ENCODE measurements at regions not wholly inside any gene's neighbourhood (a gene's known extent, or its start where the extent isn't known, plus 50 kb on each side); places are given as distances from the start of the nearest gene placed in this dataset.

- no peak overlapping the region for H2BK120ac ChIP-seq (ENCODE audit: low read depth, low read length)
- no peaks in the 10 kb centered on the region for H3K79me1 ChIP-seq (ENCODE audit: low read depth, low read length)
- H4K91ac ChIP-seq (ENCODE audit: low read depth, low read length, poor library complexity), result no peak overlapping the region
- H4K8ac ChIP-seq (ENCODE audit: low read depth, low read length), result no peak overlapping the region
- peaks cover 0 to 5% of the 10 kb centered on the region in 2 donors for H3K4me1 ChIP-seq (ENCODE audit: control insufficient read depth in 2 of 2, insufficient read depth in 1 of 2, low read depth in 1 of 2, low read length in 2 of 2)
- no peaks in the 10 kb centered on the region for H3K27me3 ChIP-seq (ENCODE audit: control insufficient read depth in 3 of 3, insufficient read depth in 3 of 3, low read depth in 1 of 3, low read length in 3 of 3)
- no peak overlapping the region for H3K4me2 ChIP-seq (ENCODE audit: insufficient read depth, low read length, poor library complexity, severe bottlenecking)
- peak overlapping the region; percentile 57 for H3K18ac ChIP-seq (ENCODE audit: low read length)
- DNase-seq (ENCODE audit: low spot score), result no peak
- H3K9me3 ChIP-seq (replicated peaks in 1 of 2; ENCODE audit: control insufficient read depth in 2 of 2, insufficient read depth in 1 of 2, low read depth in 1 of 2, low read length in 2 of 2), result no peaks in the 10 kb centered on the region
- H3K9ac ChIP-seq (ENCODE audit: low read depth, low read length, poor library complexity), result no peak overlapping the region
- no peak overlapping the region for H3K4ac ChIP-seq (ENCODE audit: low read length)
- no peak overlapping the region for H2BK15ac ChIP-seq (ENCODE audit: low read length)
- H3K27ac ChIP-seq (replicated peaks; ENCODE audit: low read length), result no peak overlapping the region
- no CpG with 5 or more reads among the region's 8 CpGs for WGBS, 2 donors (ENCODE audit: extremely low coverage in 2 of 2, insufficient read length in 2 of 2, insufficient replicate concordance in 1 of 2)
- no peaks in the 10 kb centered on the region for H3K36me3 ChIP-seq (replicated peaks in 1 of 2; ENCODE audit: control insufficient read depth in 2 of 2, insufficient read depth in 2 of 2, low read length in 2 of 2)
- no peak overlapping the region for H3K14ac ChIP-seq (ENCODE audit: low read length)
- H2AK5ac ChIP-seq (ENCODE audit: low read depth, low read length), result peak overlapping the region; percentile 49
- no peak overlapping the region for H2BK12ac ChIP-seq (ENCODE audit: low read length)
- no peak overlapping the region for H2BK5ac ChIP-seq (ENCODE audit: low read length)
- no peak overlapping the region for H3K23ac ChIP-seq (ENCODE audit: low read depth, low read length, poor library complexity)
- no peak overlapping the region for H2AFZ ChIP-seq (ENCODE audit: low read length)
- H3K4me3 ChIP-seq (ENCODE audit: low read length in 2 of 2), result no peak overlapping the region
These were observed 95.5 kb upstream of the TMPRSS2 start for GRCh38 chr21:41603476-41603875.

GRCh38 chr21:41602531-41602930, 94.6 kb upstream of the TMPRSS2 start:
- no peak overlapping the region for H2BK12ac ChIP-seq (ENCODE audit: low read length)
- H3K27ac ChIP-seq (replicated peaks; ENCODE audit: low read length), result no peak overlapping the region
- no peak overlapping the region for H2AK5ac ChIP-seq (ENCODE audit: low read depth, low read length)
- no peak overlapping the region for H2AFZ ChIP-seq (ENCODE audit: low read length)
- no peak overlapping the region for H3K4me2 ChIP-seq (ENCODE audit: insufficient read depth, low read length, poor library complexity, severe bottlenecking)
- H3K14ac ChIP-seq (ENCODE audit: low read length), result no peak overlapping the region
- no peak overlapping the region for H4K8ac ChIP-seq (ENCODE audit: low read depth, low read length)
- no peaks in the 10 kb centered on the region for H3K36me3 ChIP-seq (replicated peaks in 1 of 2; ENCODE audit: control insufficient read depth in 2 of 2, insufficient read depth in 2 of 2, low read length in 2 of 2)
- H3K27me3 ChIP-seq (ENCODE audit: control insufficient read depth in 3 of 3, insufficient read depth in 3 of 3, low read depth in 1 of 3, low read length in 3 of 3), result no peaks in the 10 kb centered on the region
- no peak overlapping the region for H3K4me3 ChIP-seq (ENCODE audit: low read length in 2 of 2)
- H3K9ac ChIP-seq (ENCODE audit: low read depth, low read length, poor library complexity), result no peak overlapping the region
- H3K9me3 ChIP-seq (replicated peaks in 1 of 2; ENCODE audit: control insufficient read depth in 2 of 2, insufficient read depth in 1 of 2, low read depth in 1 of 2, low read length in 2 of 2), result no peaks in the 10 kb centered on the region
- WGBS, 2 donors (ENCODE audit: extremely low coverage in 2 of 2, insufficient read length in 2 of 2, insufficient replicate concordance in 1 of 2), result no CpG with 5 or more reads among the region's 14 CpGs
- H2BK15ac ChIP-seq (ENCODE audit: low read length), result no peak overlapping the region
- no peaks in the 10 kb centered on the region for H3K79me1 ChIP-seq (ENCODE audit: low read depth, low read length)
- H2BK120ac ChIP-seq (ENCODE audit: low read depth, low read length), result no peak overlapping the region
- H3K4ac ChIP-seq (ENCODE audit: low read length), result no peak overlapping the region
- no peak overlapping the region for H4K91ac ChIP-seq (ENCODE audit: low read depth, low read length, poor library complexity)
- H3K18ac ChIP-seq (ENCODE audit: low read length), result no peak overlapping the region
- no peak for DNase-seq (ENCODE audit: low spot score)
- no peak overlapping the region for H3K23ac ChIP-seq (ENCODE audit: low read depth, low read length, poor library complexity)
- H2BK5ac ChIP-seq (ENCODE audit: low read length), result no peak overlapping the region
- H3K4me1 ChIP-seq (ENCODE audit: control insufficient read depth in 2 of 2, insufficient read depth in 1 of 2, low read depth in 1 of 2, low read length in 2 of 2), result peaks cover 0 to 5% of the 10 kb centered on the region in 2 donors

- Histone ChIP-seq H3K9me3 (replicated peaks in 1 of 2; ENCODE audit: control insufficient read depth in 2 of 2, insufficient read depth in 1 of 2, low read depth in 1 of 2, low read length in 2 of 2) (no peaks in the 10 kb centered on the region), H2BK15ac (ENCODE audit: low read length) (no peak overlapping the region), H2BK120ac (ENCODE audit: low read depth, low read length) (no peak overlapping the region), H4K91ac (ENCODE audit: low read depth, low read length, poor library complexity) (no peak overlapping the region), H3K4me3 (ENCODE audit: low read length in 2 of 2) (no peak overlapping the region), H3K27me3 (ENCODE audit: control insufficient read depth in 3 of 3, insufficient read depth in 3 of 3, low read depth in 1 of 3, low read length in 3 of 3) (no peaks in the 10 kb centered on the region), H2AK5ac (ENCODE audit: low read depth, low read length) (no peak overlapping the region), H2BK12ac (ENCODE audit: low read length) (no peak overlapping the region), H3K23ac (ENCODE audit: low read depth, low read length, poor library complexity) (peak overlapping the region; percentile 62), H2AFZ (ENCODE audit: low read length) (no peak overlapping the region), H3K14ac (ENCODE audit: low read length) (no peak overlapping the region), H2BK5ac (ENCODE audit: low read length) (no peak overlapping the region), H4K8ac (ENCODE audit: low read depth, low read length) (no peak overlapping the region), H3K4me1 (ENCODE audit: control insufficient read depth in 2 of 2, insufficient read depth in 1 of 2, low read depth in 1 of 2, low read length in 2 of 2) (peaks cover 0 to 5% of the 10 kb centered on the region in 2 donors), H3K4ac (ENCODE audit: low read length) (no peak overlapping the region), H3K18ac (ENCODE audit: low read length) (no peak overlapping the region), H3K79me1 (ENCODE audit: low read depth, low read length) (no peaks in the 10 kb centered on the region), H3K4me2 (ENCODE audit: insufficient read depth, low read length, poor library complexity, severe bottlenecking) (no peak overlapping the region), H3K9ac (ENCODE audit: low read depth, low read length, poor library complexity) (no peak overlapping the region), H3K36me3 (replicated peaks in 1 of 2; ENCODE audit: control insufficient read depth in 2 of 2, insufficient read depth in 2 of 2, low read length in 2 of 2) (no peaks in the 10 kb centered on the region), H3K27ac (replicated peaks; ENCODE audit: low read length) (no peak overlapping the region)
- WGBS, 2 donors (ENCODE audit: extremely low coverage in 2 of 2, insufficient read length in 2 of 2, insufficient replicate concordance in 1 of 2), result no CpG with 5 or more reads among the region's 11 CpGs
- no peak for DNase-seq (ENCODE audit: low spot score)
These were observed 93.8 kb upstream of the TMPRSS2 start for GRCh38 chr21:41601573-41602368.

GRCh38 chr21:41600961-41601572, 93.1 kb upstream of the TMPRSS2 start:
- Histone ChIP-seq H3K4me3 (ENCODE audit: low read length in 2 of 2) (no peak overlapping the region), H3K27ac (replicated peaks; ENCODE audit: low read length) (no peak overlapping the region), H4K91ac (ENCODE audit: low read depth, low read length, poor library complexity) (no peak overlapping the region), H3K27me3 (ENCODE audit: control insufficient read depth in 3 of 3, insufficient read depth in 3 of 3, low read depth in 1 of 3, low read length in 3 of 3) (no peaks in the 10 kb centered on the region), H3K18ac (ENCODE audit: low read length) (peak overlapping the region; percentile 46), H3K9ac (ENCODE audit: low read depth, low read length, poor library complexity) (no peak overlapping the region), H2BK120ac (ENCODE audit: low read depth, low read length) (no peak overlapping the region), H3K23ac (ENCODE audit: low read depth, low read length, poor library complexity) (peak overlapping the region; percentile 62), H3K4ac (ENCODE audit: low read length) (no peak overlapping the region), H2BK5ac (ENCODE audit: low read length) (no peak overlapping the region), H2AK5ac (ENCODE audit: low read depth, low read length) (no peak overlapping the region), H3K4me2 (ENCODE audit: insufficient read depth, low read length, poor library complexity, severe bottlenecking) (no peak overlapping the region), H3K79me1 (ENCODE audit: low read depth, low read length) (no peaks in the 10 kb centered on the region), H2BK12ac (ENCODE audit: low read length) (no peak overlapping the region), H3K36me3 (replicated peaks in 1 of 2; ENCODE audit: control insufficient read depth in 2 of 2, insufficient read depth in 2 of 2, low read length in 2 of 2) (no peaks in the 10 kb centered on the region), H2AFZ (ENCODE audit: low read length) (no peak overlapping the region), H4K8ac (ENCODE audit: low read depth, low read length) (no peak overlapping the region), H3K9me3 (replicated peaks in 1 of 2; ENCODE audit: control insufficient read depth in 2 of 2, insufficient read depth in 1 of 2, low read depth in 1 of 2, low read length in 2 of 2) (no peaks in the 10 kb centered on the region), H3K14ac (ENCODE audit: low read length) (no peak overlapping the region), H3K4me1 (ENCODE audit: control insufficient read depth in 2 of 2, insufficient read depth in 1 of 2, low read depth in 1 of 2, low read length in 2 of 2) (peaks cover 0 to 5% of the 10 kb centered on the region in 2 donors), H2BK15ac (ENCODE audit: low read length) (no peak overlapping the region)
- DNase-seq (ENCODE audit: low spot score), result no peak
- WGBS, 2 donors (ENCODE audit: extremely low coverage in 2 of 2, insufficient read length in 2 of 2, insufficient replicate concordance in 1 of 2), result no CpG with 5 or more reads among the region's 10 CpGs

Data from neuronal stem cell (in vitro differentiated cells).